Esophagus squamous epithelium (tissue), 4 donors: ENCODE measurements at regions not wholly inside any gene's neighbourhood (a gene's known extent, or its start where the extent isn't known, plus 50 kb on each side); places are given as distances from the start of the nearest gene placed in this dataset.

Source experiments
- POLR2A ChIP-seq, 4 donors: fragments of 450-650 bp; IDR thresholded peaks; one replicate each; pipeline ENCODE4 v1.6.1; 2017; ENCODE audit warnings: antibody characterized with exemption in 4 of 4, mild to moderate bottlenecking in 4 of 4, moderate library complexity in 3 of 4
- TF ChIP-seq, protein P1 (sequence below), 6 experiments: fragments of 450-650 bp in 4 of 6; fragments of 200-600 bp in 2 of 6; sonication (generic) in 2 of 6; IDR thresholded peaks; one replicate each; pipeline ENCODE4 v1.5.1; 2016 to 2019; ENCODE audit warnings: antibody characterized with exemption in 6 of 6, mild to moderate bottlenecking in 4 of 6, moderate library complexity in 4 of 6

- TF ChIP-seq, protein P1, sequence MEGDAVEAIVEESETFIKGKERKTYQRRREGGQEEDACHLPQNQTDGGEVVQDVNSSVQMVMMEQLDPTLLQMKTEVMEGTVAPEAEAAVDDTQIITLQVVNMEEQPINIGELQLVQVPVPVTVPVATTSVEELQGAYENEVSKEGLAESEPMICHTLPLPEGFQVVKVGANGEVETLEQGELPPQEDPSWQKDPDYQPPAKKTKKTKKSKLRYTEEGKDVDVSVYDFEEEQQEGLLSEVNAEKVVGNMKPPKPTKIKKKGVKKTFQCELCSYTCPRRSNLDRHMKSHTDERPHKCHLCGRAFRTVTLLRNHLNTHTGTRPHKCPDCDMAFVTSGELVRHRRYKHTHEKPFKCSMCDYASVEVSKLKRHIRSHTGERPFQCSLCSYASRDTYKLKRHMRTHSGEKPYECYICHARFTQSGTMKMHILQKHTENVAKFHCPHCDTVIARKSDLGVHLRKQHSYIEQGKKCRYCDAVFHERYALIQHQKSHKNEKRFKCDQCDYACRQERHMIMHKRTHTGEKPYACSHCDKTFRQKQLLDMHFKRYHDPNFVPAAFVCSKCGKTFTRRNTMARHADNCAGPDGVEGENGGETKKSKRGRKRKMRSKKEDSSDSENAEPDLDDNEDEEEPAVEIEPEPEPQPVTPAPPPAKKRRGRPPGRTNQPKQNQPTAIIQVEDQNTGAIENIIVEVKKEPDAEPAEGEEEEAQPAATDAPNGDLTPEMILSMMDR (IDR thresholded peaks at IDR 0.05), result no peak
- TF ChIP-seq POLR2A (IDR thresholded peaks at IDR 0.05), result no peak
These were observed 624.8 kb upstream of the RAB6C start for GRCh38 chr2:129354631-129355030.
